ENCODE measurements at regions not wholly inside any gene's neighbourhood (a gene's known extent, or its start where the extent isn't known, plus 50 kb on each side); places are given as distances from the start of the nearest gene placed in this dataset.

DNA sequence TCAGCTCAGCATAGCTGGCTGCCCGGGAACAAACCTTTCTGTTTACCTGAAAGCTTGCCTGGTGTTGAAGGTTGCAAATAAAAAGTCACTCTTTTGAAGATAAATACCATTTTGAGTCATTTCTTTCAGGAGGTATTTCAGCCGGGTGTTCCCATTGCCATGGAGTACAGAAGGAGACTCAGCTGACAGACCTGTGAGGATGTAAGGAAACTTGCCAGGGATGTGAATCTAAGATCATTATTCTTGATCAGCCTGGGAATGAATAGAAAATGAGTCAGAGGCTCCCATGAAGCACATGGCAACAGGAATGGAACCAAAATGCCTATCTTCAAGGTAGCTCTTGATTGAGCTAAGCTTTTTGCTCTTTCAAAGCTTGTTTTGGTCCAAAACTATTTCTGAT lies 231.2 kb downstream of the CYRIA start:
- no peak for ATAC-seq (ENCODE audit: low read depth)
- Mint-ChIP-seq H3K27ac (no peak overlapping the region), H3K9me3 (no peaks in the 10 kb centered on the region), H3K4me1 (no peaks in the 10 kb centered on the region), H3K4me3 (no peak overlapping the region), H3K36me3 (ENCODE audit: low read depth) (no peaks in the 10 kb centered on the region), H3K27me3 (peaks cover 11% of the 10 kb centered on the region)
- no peak for DNase-seq
- TF ChIP-seq, protein P1, sequence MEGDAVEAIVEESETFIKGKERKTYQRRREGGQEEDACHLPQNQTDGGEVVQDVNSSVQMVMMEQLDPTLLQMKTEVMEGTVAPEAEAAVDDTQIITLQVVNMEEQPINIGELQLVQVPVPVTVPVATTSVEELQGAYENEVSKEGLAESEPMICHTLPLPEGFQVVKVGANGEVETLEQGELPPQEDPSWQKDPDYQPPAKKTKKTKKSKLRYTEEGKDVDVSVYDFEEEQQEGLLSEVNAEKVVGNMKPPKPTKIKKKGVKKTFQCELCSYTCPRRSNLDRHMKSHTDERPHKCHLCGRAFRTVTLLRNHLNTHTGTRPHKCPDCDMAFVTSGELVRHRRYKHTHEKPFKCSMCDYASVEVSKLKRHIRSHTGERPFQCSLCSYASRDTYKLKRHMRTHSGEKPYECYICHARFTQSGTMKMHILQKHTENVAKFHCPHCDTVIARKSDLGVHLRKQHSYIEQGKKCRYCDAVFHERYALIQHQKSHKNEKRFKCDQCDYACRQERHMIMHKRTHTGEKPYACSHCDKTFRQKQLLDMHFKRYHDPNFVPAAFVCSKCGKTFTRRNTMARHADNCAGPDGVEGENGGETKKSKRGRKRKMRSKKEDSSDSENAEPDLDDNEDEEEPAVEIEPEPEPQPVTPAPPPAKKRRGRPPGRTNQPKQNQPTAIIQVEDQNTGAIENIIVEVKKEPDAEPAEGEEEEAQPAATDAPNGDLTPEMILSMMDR (IDR thresholded peaks at IDR 0.05), result no peak
- intact Hi-C loops (cut with micrococcal nuclease), result no loop called here
- POLR2A ChIA-PET, result no interaction called here
- CTCF ChIA-PET, result no interaction called here

DNA sequence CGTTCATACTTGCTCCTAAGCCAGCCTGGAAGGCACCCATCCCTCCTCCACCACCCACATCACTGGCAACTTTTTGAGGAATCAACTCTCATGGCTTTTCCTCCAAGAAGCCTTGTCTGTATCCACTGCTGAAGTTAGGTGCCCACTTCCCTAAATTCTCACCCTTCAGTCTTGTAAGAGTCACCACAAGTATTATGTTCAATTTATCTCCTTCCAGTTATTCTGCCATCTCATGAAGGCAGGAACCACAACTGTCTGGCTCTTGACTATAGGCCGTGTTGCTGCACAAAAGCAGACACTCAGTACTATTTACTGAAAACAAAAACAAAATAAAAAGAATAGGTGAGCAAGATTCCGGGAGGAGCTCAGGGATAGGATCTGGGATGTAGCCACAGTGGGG lies 234.8 kb downstream of the CYRIA start:
- ATAC-seq (ENCODE audit: low read depth) (no peak), DNase-seq (no peak)
- ChIA-PET CTCF (no interaction called here), POLR2A (no interaction called here)
- Mint-ChIP-seq H3K4me1 (no peaks in the 10 kb centered on the region), H3K27ac (no peak overlapping the region), H3K4me3 (no peak overlapping the region), H3K27me3 (peaks cover 5% of the 10 kb centered on the region), H3K36me3 (ENCODE audit: low read depth) (no peaks in the 10 kb centered on the region), H3K9me3 (no peaks in the 10 kb centered on the region)
- intact Hi-C loops (cut with micrococcal nuclease), result no loop called here
- TF ChIP-seq, protein P1 (IDR thresholded peaks at IDR 0.05), result no peak

DNA sequence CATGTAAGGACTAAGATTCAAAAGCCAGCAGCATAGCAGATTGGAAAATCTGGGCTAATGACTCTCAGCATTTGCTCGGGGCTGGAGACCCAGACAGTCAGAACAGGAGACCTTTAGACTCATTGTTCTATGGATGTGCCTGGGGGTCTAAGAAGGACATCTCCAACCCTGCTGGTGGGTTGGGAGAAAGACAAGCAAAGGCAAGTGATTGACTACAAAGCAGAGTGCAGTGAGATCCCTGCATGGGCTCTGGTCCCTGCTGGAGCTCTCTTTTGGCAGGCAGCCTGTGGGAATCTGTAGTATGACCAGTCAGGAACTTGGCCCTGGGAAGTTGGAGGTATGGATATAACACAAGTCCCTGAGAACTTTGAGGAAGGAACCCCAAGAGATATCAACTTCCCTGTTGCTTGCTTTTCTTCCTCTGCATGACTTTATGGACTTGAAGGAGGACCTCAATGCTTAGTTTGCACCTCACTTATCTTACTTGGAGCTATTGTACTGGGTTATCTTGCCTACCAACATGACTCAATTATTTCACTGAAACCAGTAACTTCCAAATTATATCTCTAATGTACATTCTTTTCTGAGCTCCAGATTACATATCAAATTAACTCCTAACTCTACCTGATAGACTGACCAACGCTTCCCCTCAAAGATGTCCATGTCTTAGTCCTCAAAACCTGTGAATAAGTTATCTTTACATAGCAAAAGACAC lies 236.0 kb downstream of the CYRIA start:
- H3K4me1 Mint-ChIP-seq, result no peaks in the 10 kb centered on the region
- peaks cover 5% of the 10 kb centered on the region for H3K27me3 Mint-ChIP-seq
- H3K36me3 Mint-ChIP-seq (ENCODE audit: low read depth), result no peaks in the 10 kb centered on the region
- ATAC-seq (ENCODE audit: low read depth) (no peak), DNase-seq (no peak)
- H3K27ac Mint-ChIP-seq, result no peak overlapping the region
- no peak overlapping the region for H3K4me3 Mint-ChIP-seq
- TF ChIP-seq, protein P1 (IDR thresholded peaks at IDR 0.05), result no peak
- intact Hi-C loops (cut with micrococcal nuclease), result no loop called here
- POLR2A ChIA-PET, result no interaction called here
- CTCF ChIA-PET, result no interaction called here
- no peaks in the 10 kb centered on the region for H3K9me3 Mint-ChIP-seq

DNA sequence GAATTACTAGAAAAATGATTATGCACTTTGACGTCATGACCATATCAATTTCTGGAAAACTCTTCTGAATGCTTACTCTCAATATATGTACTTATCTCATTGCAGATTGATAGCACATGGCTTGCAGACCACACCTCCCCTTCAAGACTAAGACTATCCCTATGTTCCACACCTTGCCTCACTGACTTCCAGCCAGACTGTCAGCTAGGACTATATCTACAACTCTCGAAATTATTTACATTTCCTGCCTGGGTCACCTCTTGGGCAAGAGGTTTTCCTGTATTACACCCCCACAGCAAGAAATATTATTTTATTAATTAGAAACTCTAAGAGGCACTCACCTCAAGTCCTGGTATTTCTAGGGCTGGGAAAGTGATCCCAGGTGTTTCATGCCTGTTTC lies 236.6 kb downstream of the CYRIA start:
- H3K36me3 Mint-ChIP-seq (ENCODE audit: low read depth), result no peaks in the 10 kb centered on the region
- no peaks in the 10 kb centered on the region for H3K4me1 Mint-ChIP-seq
- intact Hi-C loops (cut with micrococcal nuclease), result no loop called here
- ChIA-PET CTCF (no interaction called here), POLR2A (no interaction called here)
- no peaks in the 10 kb centered on the region for H3K9me3 Mint-ChIP-seq
- no peak overlapping the region for H3K4me3 Mint-ChIP-seq
- ATAC-seq (ENCODE audit: low read depth), result no peak
- TF ChIP-seq, protein P1 (IDR thresholded peaks at IDR 0.05), result no peak
- H3K27ac Mint-ChIP-seq, result no peak overlapping the region
- peaks cover 5% of the 10 kb centered on the region for H3K27me3 Mint-ChIP-seq
- DNase-seq, result no peak

DNA sequence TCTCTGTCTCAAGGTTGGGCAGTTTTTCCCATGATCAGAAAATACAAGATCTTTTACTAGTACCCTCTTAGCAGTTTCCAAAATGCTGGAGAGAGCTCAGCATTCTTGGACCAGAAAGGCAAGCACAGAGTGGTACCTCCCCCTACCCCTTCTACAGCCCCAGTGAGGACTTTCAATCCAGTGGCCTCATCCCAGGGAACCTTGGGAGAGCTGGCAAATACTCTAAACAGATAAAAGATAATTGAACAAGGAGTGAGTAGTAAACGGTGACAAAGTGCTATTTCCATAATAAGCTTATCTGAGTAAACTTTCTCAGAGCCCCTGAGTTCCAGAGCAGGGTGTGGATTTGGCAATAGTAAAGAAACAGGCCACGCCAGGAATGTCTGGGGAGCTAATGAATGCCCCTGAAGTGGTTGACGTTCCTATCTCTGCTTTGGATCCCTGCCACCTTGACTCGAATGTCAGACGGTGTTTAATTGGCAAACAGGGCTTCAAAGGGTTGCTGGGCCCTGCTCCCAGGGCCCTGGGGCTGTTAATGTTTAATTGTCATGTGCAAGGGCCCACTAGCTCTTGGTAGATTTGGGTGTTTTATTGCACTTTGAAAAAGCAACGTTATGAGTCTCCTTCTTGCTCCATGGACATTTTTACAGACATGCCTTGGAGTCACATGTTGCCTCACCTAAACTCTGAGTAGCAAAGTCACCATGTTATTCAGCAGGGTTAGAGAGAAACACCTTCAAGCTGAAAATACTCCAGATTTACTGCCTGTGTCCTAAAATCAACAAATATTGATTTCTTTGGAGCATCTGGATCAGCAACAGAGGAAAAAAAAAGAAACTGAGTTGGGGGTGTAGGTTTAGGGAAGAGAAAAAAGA lies 239.9 kb downstream of the CYRIA start:
- TF ChIP-seq, protein P1 (IDR thresholded peaks at IDR 0.05), result no peak
- CTCF ChIA-PET, result no interaction called here
- no peaks in the 10 kb centered on the region for H3K9me3 Mint-ChIP-seq
- no peak for ATAC-seq (ENCODE audit: low read depth)
- H3K4me1 Mint-ChIP-seq, result no peaks in the 10 kb centered on the region
- DNase-seq, result no peak
- H3K4me3 Mint-ChIP-seq, result no peak overlapping the region
- peaks cover 3% of the 10 kb centered on the region for H3K27me3 Mint-ChIP-seq
- POLR2A ChIA-PET, result no interaction called here
- H3K27ac Mint-ChIP-seq, result no peak overlapping the region
- no peaks in the 10 kb centered on the region for H3K36me3 Mint-ChIP-seq (ENCODE audit: low read depth)
- intact Hi-C loops (cut with micrococcal nuclease), result no loop called here

Data from activated B cell treated with CpG ODN at 0.5 μM for 24 hours (primary cell).